ENCODE measurements at regions not wholly inside any gene's neighbourhood (a gene's known extent, or its start where the extent isn't known, plus 50 kb on each side); places are given as distances from the start of the nearest gene placed in this dataset.

DNA sequence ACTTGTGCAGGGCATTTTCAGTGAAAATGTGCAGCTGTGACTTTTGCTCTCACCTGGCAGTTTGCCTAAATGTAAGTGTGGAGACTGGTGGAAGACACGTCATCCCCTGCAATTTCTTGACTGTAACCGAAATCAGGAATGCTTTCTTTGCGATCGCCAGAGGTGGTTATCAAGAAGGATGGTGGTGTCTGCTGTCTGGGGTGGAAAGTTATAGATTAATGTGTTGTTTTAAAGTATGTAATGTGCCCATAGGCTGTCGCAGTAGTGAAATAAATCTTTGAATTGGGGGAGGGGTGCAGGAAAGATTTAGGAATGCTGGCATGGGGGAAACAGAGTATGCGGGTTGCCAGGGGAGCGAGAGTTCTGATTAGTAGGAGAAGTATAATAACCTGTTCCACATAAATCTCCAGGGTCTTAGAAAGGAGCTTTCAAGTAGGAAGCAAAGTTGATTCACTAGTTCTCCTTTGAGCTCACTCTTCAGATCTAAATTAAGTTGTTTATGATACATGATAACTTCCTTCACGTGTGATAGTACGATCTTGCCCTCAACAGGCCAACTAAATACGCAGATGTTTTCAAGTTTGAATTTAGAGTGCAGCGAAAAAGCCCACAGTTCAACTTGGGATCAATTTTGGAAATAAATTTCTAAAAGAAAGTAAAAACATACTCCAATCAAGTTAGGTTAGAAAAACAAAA is 1520.0 kb upstream of the SLC10A2 start:
- TF ChIP-seq GATA2 (IDR thresholded peaks at IDR 0.05; ENCODE audit: low read depth, low read length) (no peak), GATA3 (IDR thresholded peaks at IDR 0.05; ENCODE audit: low read depth, low read length) (no peak)

All from SH-SY5Y (cell line).